NT2/D1 (cell line): ENCODE measurements at regions not wholly inside any gene's neighbourhood (a gene's known extent, or its start where the extent isn't known, plus 50 kb on each side); places are given as distances from the start of the nearest gene placed in this dataset.

Experiments used
- SUZ12 ChIP-seq: IDR thresholded peaks from 2 replicates; pipeline ENCODE4 v1.6.1; 2011; ENCODE audit not compliant: insufficient read length, insufficient read depth; ENCODE audit errors: extremely low read depth
- YY1 ChIP-seq: IDR thresholded peaks from 2 replicates; pipeline ENCODE4 v1.6.1; 2011; ENCODE audit not compliant: insufficient read length, insufficient read depth
- ZNF274 ChIP-seq: IDR thresholded peaks from 2 replicates; pipeline ENCODE4 v1.6.1; 2011; ENCODE audit warnings: mild to moderate bottlenecking, low read depth, low read length

DNA sequence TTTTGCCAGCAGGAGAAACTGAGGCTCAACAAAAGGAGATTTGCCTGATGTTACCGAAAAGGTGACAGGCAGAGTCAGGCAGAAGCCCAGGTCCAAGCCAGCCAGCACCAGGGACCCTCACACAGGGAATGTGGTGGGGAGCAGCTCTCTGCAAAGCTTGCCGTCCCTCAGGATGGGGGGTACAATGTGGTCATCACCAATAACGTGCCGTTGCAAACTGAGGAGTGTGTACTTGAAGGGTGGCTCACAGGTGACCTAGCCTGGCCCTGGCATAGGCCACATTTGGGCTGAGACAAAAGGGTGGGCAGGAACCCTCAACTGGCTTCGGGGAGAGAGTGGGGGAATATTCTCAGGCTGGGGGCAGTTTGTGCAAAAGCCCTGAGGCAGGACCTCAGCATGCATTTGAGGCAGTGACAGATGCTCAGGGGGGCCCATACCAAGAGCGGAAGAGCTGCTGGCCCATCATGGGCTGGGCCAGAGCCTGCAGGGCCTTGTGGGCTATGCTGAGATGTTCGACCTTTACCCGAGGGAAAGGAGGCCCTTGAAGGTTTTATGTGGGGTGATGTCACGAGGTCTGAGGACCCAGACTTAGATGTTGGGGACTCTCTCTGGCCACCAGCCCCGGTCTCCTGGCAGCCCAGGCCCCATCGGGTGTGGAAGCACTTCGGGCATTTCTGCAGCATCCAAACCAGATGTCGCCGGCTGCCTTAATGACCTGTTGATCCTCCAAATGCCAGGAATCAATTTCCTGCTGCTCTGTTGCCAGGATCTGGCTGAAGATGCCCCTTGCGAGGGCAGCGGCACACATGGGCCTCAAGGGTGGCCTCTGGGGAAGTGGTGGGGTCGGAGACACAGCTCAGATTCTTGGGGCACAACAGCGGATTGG is 57.4 kb upstream of the SHISAL1 start:
- TF ChIP-seq YY1 (no peak), SUZ12 (no peak), ZNF274 (no peak)
